Activated CD8-positive, alpha-beta T cell treated with anti-CD3 and anti-CD28 coated beads for 36 hours (primary cell): ENCODE measurements at regions not wholly inside any gene's neighbourhood (a gene's known extent, or its start where the extent isn't known, plus 50 kb on each side); places are given as distances from the start of the nearest gene placed in this dataset.

ENCODE experiments used
- ATAC-seq: fragments of 200-7000 bp; cut with Tn5 transposase; one replicate; pipeline ENCODE4 v1.10.0; 2021; ENCODE audit warnings: mild to moderate bottlenecking, moderate library complexity
- CTCF ChIA-PET: fragments of 350-600 bp; sonication (Branson Sonifier 250); formaldehyde crosslinking; loops from one replicate; lab custom pipeline; 2021; ENCODE audit warnings: antibody characterized with exemption; lab: Charles Lee
- POLR2A ChIA-PET: fragments of 350-600 bp; sonication (Branson Sonifier 250); formaldehyde crosslinking; loops from one replicate; lab custom pipeline; 2021; ENCODE audit warnings: antibody characterized with exemption; lab: Charles Lee
- DNase-seq: peaks from one replicate; pipeline ENCODE4 v3.0.0-alpha.2; 2020
- H3K27ac Mint-ChIP-seq: one replicate; pipeline ENCODE4 v1.8.0; 2021; ENCODE audit warnings: mild to moderate bottlenecking, mixed read lengths
- H3K27me3 Mint-ChIP-seq: one replicate; pipeline ENCODE4 v1.8.0; 2021; ENCODE audit warnings: mixed read lengths
- H3K36me3 Mint-ChIP-seq: one replicate; pipeline ENCODE4 v1.8.0; 2021; ENCODE audit warnings: low read depth, mixed read lengths
- H3K4me1 Mint-ChIP-seq: one replicate; pipeline ENCODE4 v1.8.0; 2021; ENCODE audit warnings: low read depth, mixed read lengths
- H3K4me3 Mint-ChIP-seq: one replicate; pipeline ENCODE4 v1.8.0; 2021; ENCODE audit warnings: mild to moderate bottlenecking, moderate library complexity, mixed read lengths
- H3K9me3 Mint-ChIP-seq: one replicate; pipeline ENCODE4 v1.8.0; 2021; ENCODE audit warnings: mixed read lengths
- CTCF ChIP-seq: fragments of 200-600 bp; IDR thresholded peaks from one replicate; pipeline ENCODE4 v1.8.0; 2022; ENCODE audit warnings: antibody characterized with exemption, mild to moderate bottlenecking
- intact Hi-C: fragments of 100-400 bp; cut with micrococcal nuclease; formaldehyde crosslinking; loops from one replicate; pipeline ENCODE4 v1.10.0; 2022

- no peaks in the 10 kb centered on the region for H3K9me3 Mint-ChIP-seq
- TF ChIP-seq CTCF, result no peak
These were observed 165.7 kb upstream of the MAMLD1 start for GRCh38 chrX:150197388-150197787.

GRCh38 chrX:150198776-150199175, 164.3 kb upstream of the MAMLD1 start:
- no peak for ATAC-seq
- DNase-seq, result no peak
- H3K9me3 Mint-ChIP-seq, result no peaks in the 10 kb centered on the region
- H3K4me1 Mint-ChIP-seq, result peaks cover 9% of the 10 kb centered on the region
- H3K4me3 Mint-ChIP-seq, result no peak overlapping the region
- H3K27ac Mint-ChIP-seq, result no peak overlapping the region
- no peaks in the 10 kb centered on the region for H3K27me3 Mint-ChIP-seq
- CTCF ChIA-PET, result no interaction called here
- POLR2A ChIA-PET, result no interaction called here
- TF ChIP-seq CTCF, result no peak
- H3K36me3 Mint-ChIP-seq, result no peaks in the 10 kb centered on the region
- intact Hi-C loops, result no loop called here

More at GRCh38 chrX:150197388-150197787, 165.7 kb upstream of the MAMLD1 start:
- CTCF ChIA-PET, result no interaction called here
- DNase-seq, result no peak
- no peaks in the 10 kb centered on the region for H3K27me3 Mint-ChIP-seq
- H3K27ac Mint-ChIP-seq, result no peak overlapping the region
- no peaks in the 10 kb centered on the region for H3K36me3 Mint-ChIP-seq
- peaks cover 9% of the 10 kb centered on the region for H3K4me1 Mint-ChIP-seq
- no peak overlapping the region for H3K4me3 Mint-ChIP-seq
- POLR2A ChIA-PET, result no interaction called here
- intact Hi-C loops, result no loop called here
- ATAC-seq, result no peak

- Mint-ChIP-seq H3K27me3 (no peaks in the 10 kb centered on the region), H3K4me3 (no peak overlapping the region), H3K9me3 (no peaks in the 10 kb centered on the region), H3K27ac (no peak overlapping the region), H3K36me3 (no peaks in the 10 kb centered on the region), H3K4me1 (peaks cover 9% of the 10 kb centered on the region)
- ChIA-PET CTCF (no interaction called here), POLR2A (no interaction called here)
- DNase-seq (no peak), ATAC-seq (no peak)
- intact Hi-C loops, result no loop called here
- no peak for TF ChIP-seq CTCF
These were observed 163.9 kb upstream of the MAMLD1 start for GRCh38 chrX:150199181-150199580.

- Mint-ChIP-seq H3K27ac (no peak overlapping the region), H3K9me3 (no peaks in the 10 kb centered on the region), H3K4me3 (no peak overlapping the region), H3K36me3 (no peaks in the 10 kb centered on the region), H3K4me1 (peaks cover 9% of the 10 kb centered on the region), H3K27me3 (no peaks in the 10 kb centered on the region)
- ChIA-PET POLR2A (no interaction called here), CTCF (no interaction called here)
- TF ChIP-seq CTCF, result no peak
- intact Hi-C loops, result no loop called here
- DNase-seq (no peak), ATAC-seq (no peak)
These were observed 163.3 kb upstream of the MAMLD1 start for GRCh38 chrX:150199803-150200202.

GRCh38 chrX:150200361-150200760, 162.8 kb upstream of the MAMLD1 start:
- ATAC-seq, result no peak
- peaks cover 9% of the 10 kb centered on the region for H3K4me1 Mint-ChIP-seq
- POLR2A ChIA-PET, result no interaction called here
- TF ChIP-seq CTCF, result no peak
- CTCF ChIA-PET, result no interaction called here
- intact Hi-C loops, result no loop called here
- no peak overlapping the region for H3K4me3 Mint-ChIP-seq
- H3K9me3 Mint-ChIP-seq, result no peaks in the 10 kb centered on the region
- no peaks in the 10 kb centered on the region for H3K27me3 Mint-ChIP-seq
- no peak for DNase-seq
- H3K27ac Mint-ChIP-seq, result no peak overlapping the region
- no peaks in the 10 kb centered on the region for H3K36me3 Mint-ChIP-seq
